HuH-7 (cell line): ENCODE measurements at regions not wholly inside any gene's neighbourhood (a gene's known extent, or its start where the extent isn't known, plus 50 kb on each side); places are given as distances from the start of the nearest gene placed in this dataset.

Experiments
- DNase-seq: peaks from one replicate; pipeline ENCODE4 v3.0.0; 2011; ENCODE audit warnings: low spot score

- DNase-seq = no peak
Measured at GRCh38 chr2:7598402-7598801, 681.2 kb downstream of the RNF144A start.

- no peak for DNase-seq
Measured at GRCh38 chr2:7599462-7600258, 682.4 kb downstream of the RNF144A start.

DNA sequence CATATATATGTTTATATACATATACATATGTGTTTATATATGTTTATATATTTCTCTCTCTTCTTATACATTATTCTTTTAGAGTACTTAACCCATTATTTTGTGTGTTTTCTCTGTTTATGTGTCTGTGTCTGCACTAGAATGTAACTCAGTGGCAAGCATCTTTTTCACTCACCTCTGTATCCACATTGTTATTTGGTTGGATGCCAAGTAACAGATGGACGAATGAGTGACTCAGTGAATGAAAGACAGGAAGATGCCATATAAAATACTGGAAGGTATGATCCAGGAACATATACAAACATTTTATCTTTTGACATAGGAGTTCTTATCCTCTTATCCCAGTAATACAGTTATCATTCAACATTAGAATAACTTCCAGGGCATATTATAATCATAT lies 684.8 kb downstream of the RNF144A start:
- DNase-seq = no peak

DNA sequence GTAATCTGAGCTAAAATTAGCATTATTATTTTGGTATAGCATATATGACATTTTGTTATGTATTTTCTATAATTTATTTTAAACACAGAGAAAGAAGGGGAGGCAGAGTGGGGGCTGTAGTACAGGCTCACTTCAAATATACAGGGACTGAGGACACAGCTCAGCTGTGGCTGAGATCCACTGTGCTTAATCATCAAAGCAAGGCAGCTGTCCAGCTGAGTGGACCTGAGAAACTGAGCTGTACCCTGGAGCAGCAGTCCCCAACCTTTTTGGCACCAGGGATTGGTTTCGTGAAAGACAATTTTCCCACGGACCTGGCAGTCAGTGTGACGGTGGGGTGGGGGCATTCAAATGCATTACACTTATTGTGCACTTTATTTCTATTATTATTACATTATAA lies 687.2 kb downstream of the RNF144A start:
- DNase-seq = no peak

GRCh38 chr2:7607441-7608173 lies 690.4 kb downstream of the RNF144A start:
- DNase-seq = no peak

DNA sequence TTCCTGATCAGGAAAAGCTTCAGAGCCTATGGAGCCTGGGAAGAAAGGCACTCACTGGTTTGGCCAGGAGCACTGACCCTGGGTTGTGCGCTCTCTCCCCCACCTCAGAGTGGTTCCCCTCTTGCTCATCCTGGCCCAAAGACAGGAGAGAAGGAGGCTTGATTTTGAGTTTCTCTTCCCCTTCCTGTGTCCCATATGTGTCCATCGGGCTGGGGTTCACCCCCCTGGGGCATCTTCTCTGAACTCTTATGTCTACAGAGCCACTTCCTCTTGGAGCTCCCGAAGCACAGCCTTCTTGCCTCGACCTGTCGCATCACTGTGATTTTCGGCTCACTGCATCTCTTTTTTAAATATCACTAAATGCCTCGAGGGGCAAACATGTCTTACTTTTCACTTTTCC lies 692.3 kb downstream of the RNF144A start:
- DNase-seq = no peak

DNA sequence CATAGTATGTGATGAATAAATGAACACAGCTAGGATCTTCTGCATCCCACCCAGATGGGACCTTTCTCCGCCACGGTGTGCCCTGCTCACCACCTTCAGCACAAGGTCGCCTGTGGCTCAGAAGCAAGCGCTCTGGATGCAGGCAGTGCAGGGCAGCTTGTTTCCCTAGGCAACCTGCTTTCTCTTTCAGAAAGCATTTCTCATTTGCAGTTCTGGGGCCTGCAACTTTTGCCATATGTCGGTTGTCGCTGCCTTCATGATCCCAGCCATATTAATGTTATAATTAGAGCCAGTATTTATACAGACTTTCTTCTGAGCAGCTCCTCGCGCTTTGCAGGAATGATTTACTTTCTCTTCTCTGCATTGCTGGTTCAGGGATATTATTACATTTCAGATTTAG lies 692.8 kb downstream of the RNF144A start:
- no peak for DNase-seq

- DNase-seq = no peak
Measured at GRCh38 chr2:7611750-7612149, 694.5 kb downstream of the RNF144A start.

- no peak for DNase-seq
Measured at GRCh38 chr2:7612969-7613368, 695.8 kb downstream of the RNF144A start.

DNA sequence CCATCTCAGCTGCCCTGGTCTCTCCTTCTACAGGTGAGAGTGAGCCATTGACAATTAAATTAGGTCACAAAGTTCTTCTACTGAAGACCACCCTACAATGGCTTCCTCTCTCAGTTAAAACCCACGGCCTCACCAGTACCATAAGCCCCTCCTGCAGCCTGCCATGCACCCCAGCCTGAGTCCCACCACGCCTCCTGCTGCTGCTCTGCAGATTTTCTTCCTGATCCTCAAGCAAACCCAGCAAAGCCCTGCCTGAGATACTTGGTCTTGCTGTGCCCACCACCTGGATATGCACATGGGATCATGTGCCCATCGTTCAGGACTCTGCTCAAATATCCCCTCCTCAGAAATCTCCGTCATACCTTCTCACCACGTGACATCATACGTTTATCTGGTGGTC lies 696.6 kb downstream of the RNF144A start:
- no peak for DNase-seq

- no peak for DNase-seq
Measured at GRCh38 chr2:7618031-7618430, 700.8 kb downstream of the RNF144A start.

- DNase-seq = no peak
Measured at GRCh38 chr2:7619203-7619970, 702.2 kb downstream of the RNF144A start.

DNA sequence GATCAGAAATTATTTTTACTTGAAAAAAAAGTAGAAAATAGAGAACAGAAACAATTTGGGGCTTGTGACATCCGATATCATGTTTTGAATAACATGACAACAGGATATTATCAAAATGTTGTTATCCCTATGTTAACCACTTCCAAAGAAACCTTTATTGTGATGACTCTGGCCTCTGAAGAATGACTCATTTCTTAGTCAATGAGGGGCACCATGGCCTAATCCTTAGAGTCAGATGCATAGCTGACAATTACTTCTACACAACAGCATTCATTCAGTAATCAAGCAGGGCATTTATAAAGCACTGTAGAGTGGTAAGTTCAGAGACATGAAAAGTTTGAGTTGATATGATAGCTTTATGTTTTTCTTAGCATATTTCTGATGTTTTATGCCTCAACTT lies 703.0 kb downstream of the RNF144A start:
- no peak for DNase-seq

GRCh38 chr2:7621018-7621814 lies 704.0 kb downstream of the RNF144A start:
- DNase-seq = no peak

DNA sequence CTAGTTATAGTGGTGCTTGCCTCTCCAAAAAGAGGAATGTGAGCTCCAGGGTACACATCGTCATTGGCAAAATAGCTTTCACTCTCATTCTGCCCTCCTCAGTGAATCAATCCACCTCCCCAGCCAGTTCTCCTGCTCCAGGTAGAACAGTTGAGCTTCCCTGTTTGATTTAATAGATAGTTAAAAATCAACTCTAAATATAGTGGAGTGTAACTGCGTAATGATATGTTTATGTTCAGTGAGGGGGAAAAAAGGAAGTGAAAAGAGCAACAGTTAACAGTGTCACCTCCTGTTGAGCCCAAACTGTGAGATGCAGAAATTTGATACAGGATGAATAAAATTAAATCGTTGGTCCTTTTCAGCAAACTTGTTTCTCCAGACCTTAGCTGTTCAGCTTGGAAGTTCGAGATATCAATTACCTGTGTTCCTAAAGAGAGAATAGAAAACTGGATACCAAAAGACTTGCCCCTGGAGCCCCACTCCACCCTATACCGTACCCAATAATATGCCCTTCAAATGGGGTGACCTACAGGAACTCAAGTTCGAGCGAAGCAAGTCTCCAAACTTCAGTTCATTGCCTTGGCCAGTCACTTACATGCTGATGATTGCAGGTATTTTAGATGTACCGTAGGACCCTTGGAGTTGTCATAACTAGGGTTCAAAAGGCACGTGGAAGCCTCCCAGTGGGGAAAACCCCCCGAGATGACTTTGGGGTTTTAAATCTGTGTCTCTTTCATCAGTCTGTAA lies 708.4 kb downstream of the RNF144A start:
- no peak for DNase-seq

DNA sequence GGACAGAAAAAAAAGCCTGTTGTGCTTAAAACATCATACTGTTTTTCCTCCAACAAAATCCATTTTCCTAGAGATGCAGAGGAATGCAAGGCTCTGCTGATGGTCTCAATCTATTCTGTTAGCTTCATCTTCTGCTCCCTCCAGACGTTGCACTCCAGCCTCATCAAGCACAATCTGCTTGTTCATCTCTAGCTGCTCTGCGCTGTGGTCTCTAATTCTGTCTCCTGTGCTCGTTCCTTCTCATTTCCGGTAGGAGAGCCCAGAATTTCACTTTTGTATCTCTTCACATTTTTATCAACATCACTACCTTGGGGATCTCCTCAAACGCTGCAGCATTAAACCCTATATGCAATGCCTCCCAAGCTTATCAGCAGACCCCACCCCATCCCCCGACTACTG lies 708.9 kb downstream of the RNF144A start:
- DNase-seq = no peak

DNA sequence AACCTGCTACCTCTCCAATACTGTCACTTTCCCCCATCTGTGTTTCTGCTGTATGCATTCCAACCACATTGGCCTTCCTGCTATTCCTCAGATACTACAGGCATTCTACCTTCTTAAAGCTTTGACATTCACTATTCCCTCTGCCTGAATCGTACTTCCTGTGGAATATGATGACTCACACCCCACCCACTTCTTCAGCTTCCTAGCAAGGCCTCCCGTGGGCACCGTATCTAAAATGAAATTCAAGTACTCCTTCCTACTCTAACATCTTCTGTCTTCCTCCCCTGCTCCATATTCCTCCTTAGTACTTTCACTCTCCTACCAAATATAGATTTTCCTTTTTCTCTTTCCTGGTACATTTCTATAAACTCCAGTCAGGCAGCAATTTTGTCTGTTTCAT lies 710.4 kb downstream of the RNF144A start:
- DNase-seq = no peak

DNA sequence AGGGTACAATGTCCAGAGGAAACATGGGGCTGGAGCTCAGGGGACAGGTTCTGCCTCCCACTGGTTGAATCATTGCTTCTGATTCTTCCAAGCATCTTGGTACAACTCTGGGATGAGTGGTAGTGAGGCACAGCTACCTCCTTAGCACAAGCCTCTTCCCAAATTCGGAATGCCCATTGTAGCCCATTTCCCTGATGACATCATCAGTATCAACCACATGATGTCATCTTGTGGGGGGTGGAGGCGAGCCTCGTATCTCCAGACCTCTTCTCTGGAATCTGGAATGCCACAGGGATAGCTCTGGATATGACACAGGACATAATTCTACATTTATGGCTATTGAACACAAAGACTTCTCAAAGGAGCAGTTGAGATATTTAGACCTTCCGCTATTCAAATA lies 715.2 kb downstream of the RNF144A start:
- no peak for DNase-seq

DNA sequence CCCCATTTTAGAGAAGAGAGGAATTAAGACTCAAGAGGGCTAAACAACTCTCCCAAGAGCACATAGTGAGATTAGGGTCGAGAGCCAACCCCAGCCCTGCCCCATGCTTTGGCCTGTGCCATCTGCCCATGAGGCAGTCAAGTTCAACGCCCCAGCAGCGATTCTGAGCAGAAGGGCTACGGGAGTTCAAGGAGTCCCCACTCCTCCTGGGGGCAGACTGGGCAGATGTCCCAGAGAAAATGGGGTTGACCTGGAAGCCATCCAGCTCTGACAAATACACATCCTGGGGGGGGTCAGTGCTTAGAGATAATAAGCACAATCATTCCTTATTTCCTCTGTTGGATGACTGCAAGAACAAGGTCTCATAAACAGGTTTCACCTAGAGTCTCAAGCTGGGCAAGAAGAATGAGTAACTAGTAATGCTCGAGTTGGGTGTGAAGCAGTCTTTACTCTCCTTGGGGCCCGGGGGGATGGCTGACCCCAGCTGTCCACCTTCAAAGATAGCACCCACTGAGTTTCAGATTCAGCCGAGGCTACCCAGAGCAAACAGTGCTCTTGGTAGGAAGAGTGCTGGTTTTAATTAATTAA lies 716.4 kb downstream of the RNF144A start:
- no peak for DNase-seq

GRCh38 chr2:7634409-7634808 lies 717.2 kb downstream of the RNF144A start:
- DNase-seq = no peak

DNA sequence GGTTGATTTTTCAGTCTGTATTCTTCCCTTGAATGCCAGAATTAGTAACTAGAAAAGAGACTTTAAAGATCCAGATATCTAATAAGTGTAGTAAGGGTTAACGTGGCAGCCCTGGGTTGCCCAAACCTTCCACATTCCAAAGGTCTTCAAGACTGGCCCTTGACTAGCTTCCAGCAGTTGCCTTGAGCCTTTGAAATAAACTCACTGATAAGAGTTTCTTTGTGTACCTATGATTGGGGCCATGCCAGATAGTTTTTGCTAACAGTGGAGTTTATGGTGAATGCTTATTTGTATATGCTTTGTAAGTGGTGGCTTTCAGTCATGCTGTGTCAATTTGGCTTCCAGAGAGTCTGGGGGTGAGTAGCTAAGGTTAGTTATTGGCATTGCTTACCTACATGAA lies 722.3 kb downstream of the RNF144A start:
- peak; percentile 15 for DNase-seq
